Heart right ventricle (tissue), 16 donors: ENCODE measurements at regions not wholly inside any gene's neighbourhood (a gene's known extent, or its start where the extent isn't known, plus 50 kb on each side); places are given as distances from the start of the nearest gene placed in this dataset.

Source experiments
- ATAC-seq, 8 donors: fragments of 200-7000 bp; cut with Tn5 transposase; one replicate each; pipeline ENCODE4 v1.9.1; 2020; ENCODE audit warnings: mild to moderate bottlenecking in 8 of 8, moderate library complexity in 8 of 8, moderate number of reproducible peaks in 1 of 8
- DNase-seq, 2 donors: peaks; one replicate each; pipeline ENCODE4 v3.0.0-alpha.2; 2020
- H3K27ac ChIP-seq, 10 donors: fragments of 200-600 bp; sonication (generic) in 2 of 10; one replicate each; pipeline versions ENCODE4 v1.5.0 to v1.8.0; 2020 to 2022; ENCODE audit warnings: mild to moderate bottlenecking in 3 of 10
- H3K27me3 ChIP-seq, 7 donors: fragments of 200-600 bp; one replicate each; pipeline ENCODE4 v1.8.0; 2021 to 2022; ENCODE audit warnings: mild to moderate bottlenecking in 2 of 7
- H3K36me3 ChIP-seq, 9 donors: fragments of 200-600 bp; sonication (generic) in 1 of 9; one replicate each; pipeline versions ENCODE4 v1.5.0 to v1.8.0; 2020 to 2022; ENCODE audit warnings: mild to moderate bottlenecking in 2 of 9
- H3K4me1 ChIP-seq, 9 donors: fragments of 200-600 bp; sonication (generic) in 1 of 9; one replicate each; pipeline versions ENCODE4 v1.5.0 to v1.8.0; 2020 to 2022; ENCODE audit warnings: mild to moderate bottlenecking in 4 of 9
- H3K4me3 ChIP-seq, 10 donors: fragments of 200-600 bp; sonication (generic) in 2 of 10; one replicate each; pipeline versions ENCODE4 v1.5.0 to v1.8.0; 2020 to 2022; ENCODE audit warnings: mild to moderate bottlenecking in 7 of 10, moderate library complexity in 2 of 10
- H3K9me3 ChIP-seq, 11 donors: fragments of 200-600 bp in 10 of 11; sonication (generic) in 2 of 11; one replicate each; pipeline versions ENCODE4 v1.5.0 to v1.8.0; 2013 to 2022; ENCODE audit warnings: mild to moderate bottlenecking in 2 of 11, control low read depth in 1 of 11, moderate library complexity in 1 of 11
- WGBS, 2 donors: extraction: QIAGEN DNeasy Blood & Tissue Kit; methylation state at CpG; one replicate each; pipeline ENCODE4 v1.1.7; 2013; ENCODE audit warnings: inconsistent platforms in 1 of 2; 5-methylcytosine and 5-hydroxymethylcytosine counted together
- intact Hi-C, 10 donors: fragments of 100-400 bp; cut with DNase I; formaldehyde crosslinking; loops; one replicate each; pipeline versions ENCODE4 v1.11.1 to v1.14.2; 2022
- TF ChIP-seq, protein P1 (sequence below), 9 donors: fragments of 200-600 bp; sonication (generic) in 2 of 9; IDR thresholded peaks; one replicate each; pipeline versions ENCODE4 v1.5.0 to v1.8.0; 2021 to 2022; ENCODE audit warnings: antibody characterized with exemption in 9 of 9, mild to moderate bottlenecking in 5 of 9, moderate library complexity in 1 of 9
- donor health status: Arrhythmogenic right ventricular cardiomyopathy.
- donor health status: ischemic (EF 13 %, LVEDD 7.1; RV severe dilation, severe dysfunction).
- donor health status: healthy with polysubstance abuse.
- donor health status: DM: no; HTN: yes; CAD: no.
- donor health status: DM: no; HTN: no; CAD: no.
- donor health status: ischemic (EF 25% LVEDD 6.9; RV normal size, moderate dysfunction).
- donor health status: ischemic (EF 25% LVEDD 5.7; RV mildly dilated, moderate dysfunction).
- donor health status: healthy.
- donor health status: DM: yes; HTN: yes; CAD: no.
- donor health status: Ischemic cardiomyopathy.
- donor health status: ischemic (EF 35%, LVEDD 5.7; RV mildly dilated, moderate dysfunction).
- donor health status: nonischemic (EF 11% LVEDD 7.7; RV severe dilation, severe dysfunction).
- donor health status: DM: yes; HTN: yes; CAD: no.
- donor health status: PGD.
- donor health status: ischemic (EF 29% LVEDD 5.4; RV normal size, mild dysfunction).
- donor health status: nonischemic (EF 23%, LVEDD 6.1; RV moderate dilation, normal function).

DNA sequence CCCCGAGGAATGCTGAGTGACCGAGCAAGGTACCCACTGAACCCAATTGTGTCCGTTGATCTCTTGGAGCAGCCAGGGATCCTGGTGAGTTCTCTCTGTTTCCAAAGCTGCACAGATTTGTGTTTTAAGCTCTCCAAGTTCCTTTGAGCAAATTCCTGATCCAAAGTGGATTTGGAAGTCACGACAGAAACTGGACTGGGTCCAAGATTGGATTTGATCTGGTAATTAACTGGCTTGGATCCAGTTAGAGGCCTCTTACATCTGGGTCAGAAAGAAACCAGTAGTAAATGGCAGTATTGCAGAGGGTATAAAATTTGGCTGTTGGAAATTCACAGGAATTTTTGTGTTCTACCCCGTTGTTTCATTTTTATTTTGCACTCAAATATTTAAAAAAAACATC lies 119.5 kb downstream of the PMP22 start:
- DNase-seq (no peak), ATAC-seq (no peak)
- Histone ChIP-seq H3K9me3 (no peaks in the 10 kb centered on the region), H3K4me1 (no peaks in the 10 kb centered on the region), H3K4me3 (no peak overlapping the region), H3K27ac (no peak overlapping the region), H3K36me3 (no peaks in the 10 kb centered on the region), H3K27me3 (no peaks in the 10 kb centered on the region)
- TF ChIP-seq, protein P1, sequence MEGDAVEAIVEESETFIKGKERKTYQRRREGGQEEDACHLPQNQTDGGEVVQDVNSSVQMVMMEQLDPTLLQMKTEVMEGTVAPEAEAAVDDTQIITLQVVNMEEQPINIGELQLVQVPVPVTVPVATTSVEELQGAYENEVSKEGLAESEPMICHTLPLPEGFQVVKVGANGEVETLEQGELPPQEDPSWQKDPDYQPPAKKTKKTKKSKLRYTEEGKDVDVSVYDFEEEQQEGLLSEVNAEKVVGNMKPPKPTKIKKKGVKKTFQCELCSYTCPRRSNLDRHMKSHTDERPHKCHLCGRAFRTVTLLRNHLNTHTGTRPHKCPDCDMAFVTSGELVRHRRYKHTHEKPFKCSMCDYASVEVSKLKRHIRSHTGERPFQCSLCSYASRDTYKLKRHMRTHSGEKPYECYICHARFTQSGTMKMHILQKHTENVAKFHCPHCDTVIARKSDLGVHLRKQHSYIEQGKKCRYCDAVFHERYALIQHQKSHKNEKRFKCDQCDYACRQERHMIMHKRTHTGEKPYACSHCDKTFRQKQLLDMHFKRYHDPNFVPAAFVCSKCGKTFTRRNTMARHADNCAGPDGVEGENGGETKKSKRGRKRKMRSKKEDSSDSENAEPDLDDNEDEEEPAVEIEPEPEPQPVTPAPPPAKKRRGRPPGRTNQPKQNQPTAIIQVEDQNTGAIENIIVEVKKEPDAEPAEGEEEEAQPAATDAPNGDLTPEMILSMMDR (IDR thresholded peaks at IDR 0.05) = no peak
- intact Hi-C loops = loop anchor here in 2 of 10 donors (5.0 to 10.0 kb wide), 2 partner anchors 208 to 221 kb away; no protein-coding TSS in a partner anchor
- 70 to 79% methylated on average over 5 of the region's 5 CpGs for WGBS, 2 donors

DNA sequence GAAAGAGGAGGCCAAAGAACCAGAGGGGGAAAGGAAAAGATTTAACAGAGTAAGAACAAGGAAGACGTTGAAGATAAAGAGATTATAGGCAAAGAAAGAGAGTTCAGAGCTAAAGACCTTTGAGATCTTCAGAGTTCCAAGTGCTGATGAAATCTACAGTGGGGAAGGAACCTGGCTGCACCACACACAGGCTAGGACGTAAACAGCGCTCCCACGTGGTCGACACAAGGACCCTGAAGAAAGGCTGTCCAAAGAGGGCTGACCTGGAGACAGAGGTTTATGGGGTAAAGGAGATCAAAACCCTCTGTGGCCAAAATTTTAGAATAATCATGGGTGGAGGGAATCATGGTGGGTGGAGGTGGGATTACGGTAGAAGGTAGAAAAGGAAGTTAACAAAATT lies 121.6 kb downstream of the PMP22 start:
- Histone ChIP-seq H3K9me3 (no peaks in the 10 kb centered on the region), H3K4me1 (no peaks in the 10 kb centered on the region), H3K4me3 (no peak overlapping the region), H3K27me3 (no peaks in the 10 kb centered on the region), H3K36me3 (no peaks in the 10 kb centered on the region), H3K27ac (no peak overlapping the region)
- ATAC-seq (no peak), DNase-seq (no peak)
- intact Hi-C loops = loop anchor here in 1 of 10 donors (10.0 kb wide), 1 partner anchor 219 kb away; no protein-coding TSS in a partner anchor
- 78 to 83% methylated on average over 6 of the region's 6 CpGs for WGBS, 2 donors
- TF ChIP-seq, protein P1 (IDR thresholded peaks at IDR 0.05) = no peak

DNA sequence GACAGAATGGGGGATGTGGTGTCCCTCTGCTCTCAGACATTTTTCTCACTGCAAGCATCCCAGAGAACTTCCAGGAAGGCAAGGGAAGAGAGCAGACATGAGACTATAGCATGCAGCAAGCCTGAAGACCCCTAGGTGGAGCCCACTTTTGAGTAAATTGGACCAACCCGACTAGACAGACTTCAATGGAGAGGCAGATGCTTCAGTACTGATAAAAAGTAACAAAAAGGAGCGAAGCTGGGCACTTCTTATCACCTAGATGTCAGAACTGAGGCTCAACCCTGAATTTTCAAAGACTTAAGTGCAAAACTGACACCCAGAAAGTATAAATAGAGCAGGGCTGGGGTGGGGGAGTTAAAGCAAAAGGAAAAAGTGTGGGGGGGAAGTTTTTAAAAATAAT lies 130.8 kb downstream of the PMP22 start:
- WGBS, 2 donors = 55 to 61% methylated on average over 2 of the region's 2 CpGs
- Histone ChIP-seq H3K4me1 (no peaks in the 10 kb centered on the region), H3K27me3 (no peaks in the 10 kb centered on the region), H3K27ac (no peak overlapping the region), H3K4me3 (no peak overlapping the region), H3K9me3 (no peaks in the 10 kb centered on the region), H3K36me3 (no peaks in the 10 kb centered on the region)
- ATAC-seq = no peak
- intact Hi-C loops = no loop called here
- TF ChIP-seq, protein P1 (IDR thresholded peaks at IDR 0.05) = no peak
- DNase-seq = no peak

DNA sequence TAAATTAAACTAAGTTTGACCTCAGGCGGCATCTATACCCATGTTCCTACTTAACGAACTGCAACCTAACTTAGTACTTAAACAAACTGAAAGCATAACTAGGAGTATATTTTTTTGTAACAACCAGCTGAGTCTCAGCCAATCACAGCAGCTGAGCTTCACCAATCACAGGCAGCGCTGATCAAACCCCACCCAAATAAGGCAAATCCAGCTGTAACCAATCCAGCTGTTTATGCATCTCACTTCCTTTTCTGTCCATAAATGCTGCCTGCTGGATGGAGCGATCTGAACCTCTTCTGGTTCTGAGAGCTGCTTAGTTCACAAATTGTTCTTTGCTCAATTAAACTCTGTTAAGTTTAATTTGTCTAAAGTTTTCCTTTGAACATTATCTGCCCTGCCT lies 131.3 kb downstream of the PMP22 start:
- H3K36me3 ChIP-seq = no peaks in the 10 kb centered on the region
- no peaks in the 10 kb centered on the region for H3K27me3 ChIP-seq
- whole genome bisulfite sequencing, 2 donors = 90 to 97% methylated on average over 4 of the region's 4 CpGs
- TF ChIP-seq, protein P1 (IDR thresholded peaks at IDR 0.05) = no peak
- no peaks in the 10 kb centered on the region for H3K9me3 ChIP-seq
- no peaks in the 10 kb centered on the region for H3K4me1 ChIP-seq
- intact Hi-C loops = no loop called here
- H3K27ac ChIP-seq = no peak overlapping the region
- no peak overlapping the region for H3K4me3 ChIP-seq
- DNase-seq = no peak
- no peak for ATAC-seq
